SK-N-SH (cell line): ENCODE measurements at regions not wholly inside any gene's neighbourhood (a gene's known extent, or its start where the extent isn't known, plus 50 kb on each side); places are given as distances from the start of the nearest gene placed in this dataset.
"Not testable (repeated sequence)": the region's sequence is repeated elsewhere in the genome, so short reads cannot be mapped to it uniquely, and the experiment has no call there.

Experiments
- CTCF ChIP-seq: fragments of 200-600 bp; sonication (generic); IDR thresholded peaks from 2 replicates; pipeline ENCODE4 v1.6.1; 2017; ENCODE audit warnings: antibody characterized with exemption, mild to moderate bottlenecking, moderate library complexity
- NRF1 ChIP-seq: IDR thresholded peaks from 2 replicates; pipeline ENCODE4 v1.6.1; 2012; ENCODE audit warnings: low read depth, mild to moderate bottlenecking, low read length

- TF ChIP-seq CTCF, NRF1: not testable (repeated sequence)
These were observed 570.0 kb upstream of the CDH11 start for GRCh38 chr16:65691846-65692245.
